Stimulated activated CD4-positive, alpha-beta T cell treated with anti-CD3 and anti-CD28 coated beads, Interleukin-12 subunit alpha, Interleukin-12 subunit beta, amount 100 ng/mL, for 48 hours (primary cell): ENCODE measurements at regions not wholly inside any gene's neighbourhood (a gene's known extent, or its start where the extent isn't known, plus 50 kb on each side); places are given as distances from the start of the nearest gene placed in this dataset.
"Not testable (repeated sequence)": the region's sequence is repeated elsewhere in the genome, so short reads cannot be mapped to it uniquely, and the experiment has no call there.

Experiments
- DNase-seq, 3 donors: peaks; one replicate each; pipeline ENCODE4 v3.0.0-alpha.2; 2020; ENCODE audit warnings: low read depth in 2 of 3, low spot score in 1 of 3

- no peak for DNase-seq
These were observed 94.4 kb upstream of the TLE4 start for GRCh38 chr9:79477241-79477840.

- DNase-seq = no peak
These were observed 93.6 kb upstream of the TLE4 start for GRCh38 chr9:79477955-79478771.

DNA sequence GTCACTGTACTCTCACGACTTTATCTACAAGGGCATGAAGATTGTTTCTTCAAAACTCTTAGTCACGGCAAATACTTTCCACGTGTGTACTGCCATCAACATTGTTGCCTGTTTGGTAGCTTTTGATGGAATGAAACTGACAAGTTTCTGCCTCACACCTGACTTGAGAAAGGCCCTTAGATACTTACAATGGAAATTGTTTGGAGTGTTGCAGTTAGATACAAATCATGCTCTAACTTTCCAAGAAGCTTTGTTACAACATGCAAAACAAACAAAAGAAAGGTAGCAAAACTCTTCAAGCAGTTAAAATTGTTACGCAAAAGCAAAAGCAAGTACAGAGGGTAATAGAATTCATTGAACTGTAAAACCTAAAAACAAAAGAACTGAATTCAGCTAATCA lies 91.1 kb upstream of the TLE4 start:
- DNase-seq = no peak

DNA sequence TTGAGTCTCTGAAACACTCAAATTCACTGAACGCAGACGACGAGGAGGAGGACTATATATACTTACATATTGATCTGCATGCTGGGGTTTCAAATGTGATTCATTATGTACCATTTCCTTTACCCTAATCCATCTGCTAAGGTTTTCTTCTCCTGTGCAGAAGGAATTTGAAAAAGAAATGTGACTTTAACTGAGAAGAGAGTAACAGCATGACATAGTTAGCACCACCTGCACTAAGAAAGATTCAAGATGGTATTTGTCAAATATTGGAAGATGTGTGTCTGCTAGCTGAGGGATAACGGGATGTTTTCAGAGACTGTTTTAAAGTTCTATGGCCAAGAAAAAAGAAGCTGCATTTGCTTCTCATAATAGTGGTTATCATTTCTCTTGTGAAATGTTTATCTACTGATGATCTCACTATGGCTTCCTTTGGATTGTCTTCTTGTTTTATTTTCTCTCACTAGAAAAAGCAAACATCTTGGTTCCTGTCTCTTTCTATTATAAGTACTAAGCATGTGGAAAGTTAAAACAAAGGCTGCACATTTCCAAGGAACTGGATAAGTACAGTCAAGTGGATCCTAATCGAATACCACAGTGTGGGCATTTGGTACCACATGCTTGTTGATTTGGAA lies 89.8 kb upstream of the TLE4 start:
- DNase-seq = no peak

DNA sequence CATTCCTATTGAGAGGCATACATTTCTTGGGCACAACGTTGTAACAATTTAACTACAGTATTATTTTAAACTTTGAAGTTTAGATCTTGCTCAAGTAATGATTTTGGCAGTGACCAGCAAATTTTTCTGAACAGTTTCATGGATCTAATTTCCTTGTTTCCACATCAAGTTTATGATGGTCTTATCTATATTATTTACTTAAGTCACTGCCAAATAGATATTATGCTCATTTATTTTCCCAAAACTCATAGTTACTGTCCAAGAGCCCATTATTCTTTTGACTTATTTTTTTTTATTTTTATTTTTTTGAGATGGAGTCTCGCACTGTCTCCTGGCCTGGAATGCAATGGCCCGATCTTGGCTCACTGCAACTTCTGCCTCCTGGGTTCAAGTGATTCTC lies 86.5 kb upstream of the TLE4 start:
- no peak for DNase-seq

DNA sequence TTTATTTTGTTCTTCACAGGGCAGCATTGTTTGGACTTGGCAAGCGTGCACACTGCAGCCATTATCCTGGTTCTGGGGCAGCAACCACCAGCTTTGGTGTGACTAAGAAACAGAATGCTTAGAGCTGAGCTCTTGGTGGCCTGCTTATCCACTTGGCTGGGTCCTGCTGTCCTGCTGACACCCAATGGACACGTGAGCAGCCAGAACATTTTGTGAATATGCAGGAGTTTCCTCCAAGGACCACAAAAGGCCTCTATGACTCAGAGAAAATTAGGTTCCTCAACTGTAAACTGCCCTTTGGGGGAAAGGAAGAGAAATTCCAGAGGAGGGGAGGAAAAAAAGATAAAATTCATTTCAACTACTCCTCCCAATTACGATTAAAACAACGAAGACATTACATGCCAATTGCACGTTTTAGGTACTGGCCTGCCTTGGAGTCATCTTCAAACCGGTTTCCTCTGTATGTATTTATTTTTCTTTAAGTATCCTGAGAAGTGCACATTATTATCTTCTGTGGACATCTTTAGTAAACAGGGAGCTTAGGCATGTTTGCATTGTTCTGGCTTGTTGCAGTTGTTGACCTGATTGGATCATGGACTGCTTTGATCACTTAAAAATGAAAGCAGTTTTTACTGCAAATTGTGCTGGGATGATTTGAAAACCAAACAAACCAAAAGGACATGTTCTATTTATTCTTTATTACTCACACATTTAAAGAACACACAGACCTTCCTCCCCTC lies 82.3 kb upstream of the TLE4 start:
- DNase-seq = no peak

DNA sequence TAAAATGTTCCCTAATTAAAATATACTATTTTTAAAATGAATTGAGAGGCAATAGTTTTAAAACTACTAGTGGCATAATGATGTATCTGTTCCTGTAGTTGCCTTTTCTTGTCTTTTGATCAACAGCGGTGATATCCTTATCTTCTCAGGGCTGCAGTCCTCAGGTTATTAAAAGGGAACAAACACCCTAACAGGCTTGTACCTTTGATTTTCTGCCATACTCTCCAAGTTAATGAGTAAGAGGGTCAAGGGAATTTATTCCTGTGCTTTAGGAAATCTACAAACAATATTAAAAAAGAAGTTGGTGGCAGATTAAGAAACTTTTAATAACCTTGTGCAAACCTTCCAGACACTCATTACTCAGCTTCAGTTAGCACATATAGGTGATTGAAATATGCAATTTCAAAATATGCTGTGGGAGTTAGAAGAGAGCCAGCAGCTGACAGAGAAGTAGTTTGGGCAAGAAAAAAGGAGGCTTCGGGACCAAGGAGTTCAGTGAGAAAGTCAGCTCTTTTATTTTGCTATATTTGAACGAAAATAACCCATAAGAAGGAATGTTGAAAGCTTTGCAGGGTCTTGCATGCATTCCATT lies 81.0 kb upstream of the TLE4 start:
- no peak for DNase-seq

GRCh38 chr9:79492092-79493009 lies 79.4 kb upstream of the TLE4 start:
- DNase-seq = no peak

GRCh38 chr9:79500196-79500864 lies 71.4 kb upstream of the TLE4 start:
- not testable (repeated sequence) for DNase-seq

- no peak for DNase-seq
These were observed 70.2 kb upstream of the TLE4 start for GRCh38 chr9:79501546-79501945.

- no peak for DNase-seq
These were observed 64.0 kb upstream of the TLE4 start for GRCh38 chr9:79507801-79508200.

GRCh38 chr9:79512251-79512650 lies 59.5 kb upstream of the TLE4 start:
- DNase-seq = no peak
